NCI-H187 (cell line): ENCODE measurements at regions not wholly inside any gene's neighbourhood (a gene's known extent, or its start where the extent isn't known, plus 50 kb on each side); places are given as distances from the start of the nearest gene placed in this dataset.

ENCODE experiments used
- DNase-seq, 2 experiments: peaks; one replicate each; lab custom pipeline; 2025; lab: John Stamatoyannopoulos, UW

- DNase-seq = no peak
Measured at GRCh38 chr6:148211777-148212324, 130.8 kb upstream of the SASH1 start.

GRCh38 chr6:148212366-148212765 is 130.3 kb upstream of the SASH1 start:
- no peak for DNase-seq

- DNase-seq = no peak
Measured at GRCh38 chr6:148213366-148213765, 129.3 kb upstream of the SASH1 start.

- DNase-seq = no peak
Measured at GRCh38 chr6:148214667-148215066, 128.0 kb upstream of the SASH1 start.

DNA sequence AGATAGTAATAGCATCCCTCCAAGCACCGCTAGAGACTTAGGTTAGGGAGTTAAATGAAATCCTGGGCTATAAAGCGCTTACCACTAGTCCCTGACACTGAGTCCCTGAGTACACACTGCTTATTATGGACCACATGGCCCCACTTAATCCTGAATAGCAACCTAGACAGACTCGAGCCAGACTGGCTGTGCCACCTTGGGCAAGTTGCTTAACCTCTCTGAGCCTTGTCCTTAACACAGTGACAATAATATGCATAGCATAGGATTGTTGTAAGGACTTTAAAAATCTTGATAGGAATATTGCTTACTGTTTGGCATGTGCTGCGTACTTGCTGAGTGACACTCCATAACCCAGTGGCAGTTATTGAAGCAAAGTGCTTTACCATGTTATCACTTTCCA is 125.6 kb upstream of the SASH1 start:
- no peak for DNase-seq

DNA sequence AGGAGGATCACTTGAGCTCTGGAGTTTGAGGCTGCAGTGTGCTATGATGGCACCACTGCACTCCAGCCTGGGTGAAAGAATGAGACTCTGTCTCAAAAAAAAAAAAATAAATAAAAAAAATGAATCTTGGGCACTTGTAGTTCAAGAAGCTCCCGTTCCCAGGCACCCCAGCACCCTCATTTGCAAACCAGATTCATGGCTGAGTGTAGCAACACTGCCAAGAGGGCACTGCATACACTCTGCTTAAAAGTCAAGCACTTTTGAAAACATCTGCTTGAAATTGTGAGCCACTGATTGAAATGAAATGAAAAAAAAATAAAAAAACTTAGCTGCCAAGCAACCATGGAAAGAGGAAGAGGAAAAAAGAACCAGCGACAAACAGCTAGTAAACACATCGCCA is 124.7 kb upstream of the SASH1 start:
- no peak for DNase-seq

DNA sequence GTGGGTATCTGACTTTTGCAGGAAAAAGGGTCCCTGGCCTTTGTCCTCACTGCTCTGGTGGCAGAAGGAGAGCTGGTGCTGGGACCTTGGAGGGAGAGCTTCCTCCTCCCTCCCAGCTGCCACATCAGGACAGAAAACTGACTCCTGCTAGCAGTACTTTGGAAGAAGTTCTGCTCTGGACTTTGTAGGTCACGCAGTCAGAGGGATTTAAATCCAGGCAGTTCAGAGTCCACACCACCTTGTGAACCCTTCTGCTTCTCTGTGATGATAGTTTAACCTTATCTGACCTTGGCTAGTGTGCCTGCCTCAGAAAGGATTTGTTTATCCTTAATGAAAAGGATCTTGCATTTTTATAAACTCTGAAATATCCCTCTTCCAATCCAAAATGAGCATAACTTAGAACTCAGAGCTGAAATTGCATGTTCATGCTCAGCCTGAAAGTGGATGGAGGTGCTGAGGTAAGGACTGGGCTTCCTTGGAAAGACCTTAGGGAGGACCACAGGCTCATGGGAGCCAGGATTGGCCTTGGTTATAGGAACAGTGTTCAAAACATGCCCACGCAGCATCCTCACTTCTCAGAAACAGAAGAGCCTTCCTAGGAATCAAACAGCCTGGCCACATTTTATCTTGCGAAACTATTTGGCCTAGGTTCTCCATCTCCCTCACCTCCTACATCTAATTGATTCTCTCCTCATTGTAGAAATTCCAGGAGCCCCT is 123.9 kb upstream of the SASH1 start:
- no peak for DNase-seq

GRCh38 chr6:148221196-148221979 is 121.2 kb upstream of the SASH1 start:
- DNase-seq = no peak

DNA sequence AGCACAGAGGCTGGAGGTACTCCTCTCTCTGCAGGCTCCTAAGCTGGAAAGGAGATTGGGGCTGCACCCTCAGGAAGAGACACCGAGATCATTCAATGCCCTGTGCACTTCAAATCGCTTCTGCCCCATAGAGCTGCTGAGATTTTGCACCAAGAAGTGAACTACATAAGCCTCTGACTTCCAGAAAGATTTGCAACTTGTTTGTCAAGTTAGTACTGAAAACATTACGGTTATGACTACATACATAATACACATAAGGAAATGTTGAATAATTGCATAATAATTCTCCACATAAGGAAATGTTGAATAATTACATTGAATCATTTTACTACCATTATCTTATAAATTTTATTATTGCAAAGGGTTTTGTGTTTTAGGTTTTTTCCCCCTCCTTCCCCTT is 120.3 kb upstream of the SASH1 start:
- no peak for DNase-seq

GRCh38 chr6:148222846-148223245 is 119.8 kb upstream of the SASH1 start:
- DNase-seq = no peak

GRCh38 chr6:148223424-148223842 is 119.2 kb upstream of the SASH1 start:
- DNase-seq = no peak

DNA sequence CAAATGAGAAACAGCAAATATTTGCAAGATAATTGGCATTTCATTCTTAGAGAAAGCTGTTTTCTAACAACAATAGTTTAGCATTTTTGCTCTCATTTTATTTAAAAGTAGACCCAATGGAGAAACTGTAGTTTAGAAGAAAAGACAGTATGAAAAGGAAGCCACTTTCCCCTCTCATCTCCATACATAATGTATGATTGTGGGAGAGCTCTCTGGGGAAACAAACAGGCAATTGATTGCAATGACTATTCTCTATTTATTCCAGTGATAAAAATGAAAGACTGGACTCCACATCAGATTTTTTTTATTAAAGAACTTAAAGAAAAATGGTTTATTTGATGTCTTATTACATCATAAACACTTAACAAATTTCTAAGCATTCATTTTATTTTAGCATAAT is 116.8 kb upstream of the SASH1 start:
- no peak for DNase-seq

GRCh38 chr6:148226284-148226683 is 116.4 kb upstream of the SASH1 start:
- DNase-seq = no peak

GRCh38 chr6:148231572-148231971 is 111.1 kb upstream of the SASH1 start:
- no peak for DNase-seq

DNA sequence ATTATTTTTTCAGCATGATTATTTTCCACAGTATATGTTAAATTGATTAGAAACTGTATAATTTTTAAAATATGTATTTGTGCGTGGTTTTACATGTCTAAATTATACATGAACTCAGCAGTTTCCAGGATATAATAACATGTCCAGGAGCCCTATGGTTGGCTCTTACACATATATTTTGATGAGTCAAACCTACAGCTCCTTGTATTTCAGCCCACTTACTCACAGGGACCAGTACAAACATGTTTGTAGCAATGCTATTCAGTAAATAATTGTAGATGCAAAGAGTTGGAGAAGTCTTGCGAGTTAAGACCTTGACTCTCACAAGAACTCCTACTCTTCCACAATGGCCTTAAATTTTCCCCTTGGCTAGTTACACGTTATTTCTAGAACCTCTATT is 107.2 kb upstream of the SASH1 start:
- no peak for DNase-seq

GRCh38 chr6:148238713-148239112 is 103.9 kb upstream of the SASH1 start:
- no peak for DNase-seq

GRCh38 chr6:148239215-148239614 is 103.4 kb upstream of the SASH1 start:
- DNase-seq = no peak

- no peak for DNase-seq
Measured at GRCh38 chr6:148239801-148240460, 102.7 kb upstream of the SASH1 start.

DNA sequence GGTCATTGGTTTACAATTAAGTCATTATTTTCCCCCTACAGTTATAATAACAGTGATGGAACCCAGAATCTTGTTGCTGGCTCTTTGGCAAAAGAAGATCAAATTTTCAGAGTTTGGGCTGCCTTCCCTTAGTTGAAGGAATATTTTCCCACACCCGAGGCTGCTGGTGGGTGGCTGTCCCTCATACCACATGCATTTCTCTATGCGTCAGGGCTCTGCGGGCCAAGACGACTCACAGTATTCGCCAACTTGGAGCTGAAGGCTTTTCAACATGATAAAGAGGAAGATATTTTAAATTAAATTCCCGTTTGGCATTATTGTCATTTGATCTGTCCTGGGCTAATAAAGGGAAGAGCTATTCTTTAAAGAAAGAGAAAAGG is 102.2 kb upstream of the SASH1 start:
- no peak for DNase-seq

DNA sequence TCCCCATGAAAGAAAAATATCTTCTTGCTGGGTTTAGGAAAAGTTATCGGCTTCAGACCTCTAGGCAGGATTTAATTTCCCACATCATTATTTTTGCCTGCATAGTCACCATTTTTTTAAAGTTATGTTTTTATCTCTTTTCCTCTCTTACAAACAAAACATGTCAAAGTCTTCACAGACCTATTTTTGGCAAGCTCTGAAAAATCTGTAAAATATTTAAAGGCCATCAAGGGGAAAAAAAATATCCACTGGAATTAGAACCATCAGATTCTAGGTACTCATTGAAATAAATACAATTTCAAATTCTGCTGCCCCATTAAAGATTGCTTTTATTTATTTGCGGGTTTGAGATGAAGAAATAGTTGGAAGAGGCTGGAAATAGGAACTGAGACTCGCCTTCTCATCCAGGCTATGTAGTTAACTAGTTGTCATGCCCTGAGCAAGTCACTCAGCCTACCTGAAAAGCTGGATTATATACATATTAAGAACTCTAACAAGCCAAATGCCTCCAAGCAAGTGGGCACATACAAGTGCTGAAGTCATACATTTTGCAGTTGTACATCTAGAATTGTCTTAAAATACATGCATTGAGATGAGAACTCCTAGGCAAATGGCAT is 101.7 kb upstream of the SASH1 start:
- DNase-seq = no peak

DNA sequence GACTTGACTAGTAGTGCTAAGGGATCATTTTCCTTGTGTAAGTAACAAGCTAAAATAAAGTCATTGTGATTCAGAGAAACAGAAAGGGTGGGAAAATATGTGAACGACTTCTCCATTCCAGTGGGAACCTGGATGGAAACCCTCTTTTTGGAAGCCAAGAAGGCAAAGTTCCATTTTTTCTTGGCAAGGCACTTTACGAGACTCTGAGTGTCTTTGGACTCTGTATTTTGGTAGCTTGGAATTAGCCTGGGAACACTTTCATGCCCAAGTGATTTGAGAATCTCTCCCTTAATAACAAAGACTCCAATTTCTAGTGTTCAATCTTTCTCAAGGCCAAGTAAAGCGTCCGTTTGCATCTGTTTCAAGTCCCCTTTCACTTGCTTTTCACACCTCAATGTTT is 100.5 kb upstream of the SASH1 start:
- no peak for DNase-seq

- no peak for DNase-seq
Measured at GRCh38 chr6:148244217-148244935, 98.3 kb upstream of the SASH1 start.
